ENCODE measurements at regions not wholly inside any gene's neighbourhood (a gene's known extent, or its start where the extent isn't known, plus 50 kb on each side); places are given as distances from the start of the nearest gene placed in this dataset.

DNA sequence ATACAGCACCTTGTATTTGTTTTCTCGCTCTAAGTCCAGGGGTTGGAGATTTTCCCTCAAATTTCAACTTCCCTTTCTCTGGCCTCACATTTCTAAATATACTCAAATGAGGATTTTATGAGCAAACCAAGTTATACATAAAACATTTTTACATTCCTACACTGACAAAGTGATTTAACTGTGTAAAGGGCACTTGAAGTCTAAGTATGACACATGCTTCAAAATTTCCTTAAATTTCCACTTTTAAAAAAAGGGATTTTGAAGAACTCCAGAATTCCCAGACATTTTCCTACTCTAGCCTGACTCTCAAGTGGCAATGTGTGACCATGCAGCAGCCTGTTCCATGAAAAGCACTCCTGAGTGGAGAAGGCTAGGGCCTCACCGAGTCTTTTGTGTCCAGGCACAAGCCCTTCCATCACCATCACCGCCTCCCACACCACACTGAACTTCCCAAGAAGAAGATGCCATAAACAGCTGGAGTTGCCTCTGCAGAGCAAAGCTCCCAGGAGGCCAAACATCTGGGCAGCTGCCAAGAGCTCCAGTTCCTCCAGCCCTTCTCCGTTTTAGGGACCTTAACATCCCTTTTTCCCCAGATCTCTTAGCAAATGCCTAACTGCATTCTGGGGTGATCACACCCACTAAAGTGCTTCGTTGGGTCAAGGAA, 68.9 kb downstream of the NCR2 start:
- no peak for DNase-seq (ENCODE audit: low read depth)
- TF ChIP-seq, protein P1, sequence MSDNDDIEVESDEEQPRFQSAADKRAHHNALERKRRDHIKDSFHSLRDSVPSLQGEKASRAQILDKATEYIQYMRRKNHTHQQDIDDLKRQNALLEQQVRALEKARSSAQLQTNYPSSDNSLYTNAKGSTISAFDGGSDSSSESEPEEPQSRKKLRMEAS (IDR thresholded peaks at IDR 0.05; ENCODE audit: low read depth, low read length) = no peak
- TF ChIP-seq POLR2A (IDR thresholded peaks at IDR 0.05; ENCODE audit: extremely low read depth, insufficient read length) (no peak), MYC (IDR thresholded peaks at IDR 0.05; ENCODE audit: low read depth, low read length) (no peak)
- TF ChIP-seq, protein P2, sequence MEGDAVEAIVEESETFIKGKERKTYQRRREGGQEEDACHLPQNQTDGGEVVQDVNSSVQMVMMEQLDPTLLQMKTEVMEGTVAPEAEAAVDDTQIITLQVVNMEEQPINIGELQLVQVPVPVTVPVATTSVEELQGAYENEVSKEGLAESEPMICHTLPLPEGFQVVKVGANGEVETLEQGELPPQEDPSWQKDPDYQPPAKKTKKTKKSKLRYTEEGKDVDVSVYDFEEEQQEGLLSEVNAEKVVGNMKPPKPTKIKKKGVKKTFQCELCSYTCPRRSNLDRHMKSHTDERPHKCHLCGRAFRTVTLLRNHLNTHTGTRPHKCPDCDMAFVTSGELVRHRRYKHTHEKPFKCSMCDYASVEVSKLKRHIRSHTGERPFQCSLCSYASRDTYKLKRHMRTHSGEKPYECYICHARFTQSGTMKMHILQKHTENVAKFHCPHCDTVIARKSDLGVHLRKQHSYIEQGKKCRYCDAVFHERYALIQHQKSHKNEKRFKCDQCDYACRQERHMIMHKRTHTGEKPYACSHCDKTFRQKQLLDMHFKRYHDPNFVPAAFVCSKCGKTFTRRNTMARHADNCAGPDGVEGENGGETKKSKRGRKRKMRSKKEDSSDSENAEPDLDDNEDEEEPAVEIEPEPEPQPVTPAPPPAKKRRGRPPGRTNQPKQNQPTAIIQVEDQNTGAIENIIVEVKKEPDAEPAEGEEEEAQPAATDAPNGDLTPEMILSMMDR (IDR thresholded peaks at IDR 0.05; ENCODE audit: low read depth, low read length) = no peak
- H3K4me3 ChIP-seq (ENCODE audit: low read depth, low read length) = no peak overlapping the region

DNA sequence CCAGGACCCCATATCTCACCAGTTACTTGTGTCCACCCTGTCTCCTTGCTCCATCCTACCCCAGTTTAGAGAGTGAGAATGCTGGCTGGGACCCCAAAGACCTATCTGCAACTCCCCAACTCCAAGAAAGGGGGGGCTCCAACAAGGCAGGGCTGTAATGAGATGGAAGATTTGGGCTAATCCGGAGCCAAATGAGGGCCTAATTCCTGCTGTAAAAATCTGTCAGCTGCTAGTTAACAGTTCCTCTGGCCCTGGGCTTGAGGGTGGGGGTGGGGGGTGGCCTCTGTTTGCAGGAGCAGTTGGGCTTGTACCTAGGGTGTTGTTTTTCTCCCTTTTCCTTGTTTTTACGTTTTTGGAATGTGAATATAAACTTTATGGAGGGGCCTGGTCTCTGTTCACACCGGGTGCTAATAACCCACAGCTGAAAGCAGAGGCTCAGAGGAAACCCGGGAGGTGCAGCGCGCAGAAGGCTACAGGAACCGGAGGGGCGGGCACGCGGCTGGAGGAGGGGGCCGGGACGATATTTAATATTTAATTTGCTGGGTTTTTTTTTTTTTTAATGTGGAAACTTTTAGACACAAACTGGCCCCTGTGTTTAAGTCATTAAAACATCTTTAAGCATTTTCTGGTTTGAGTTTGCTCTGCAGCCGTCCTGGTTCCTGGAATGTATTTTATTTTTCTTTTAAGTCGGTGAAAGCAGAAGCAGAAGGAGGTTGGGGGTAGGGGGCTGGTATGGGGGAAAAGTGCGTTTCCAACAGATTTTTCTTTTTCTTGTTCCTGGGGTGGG, 70.7 kb downstream of the NCR2 start:
- TF ChIP-seq POLR2A (IDR thresholded peaks at IDR 0.05; ENCODE audit: extremely low read depth, insufficient read length) (no peak), MYC (IDR thresholded peaks at IDR 0.05; ENCODE audit: low read depth, low read length) (no peak)
- TF ChIP-seq, protein P1 (IDR thresholded peaks at IDR 0.05; ENCODE audit: low read depth, low read length) = no peak
- TF ChIP-seq, protein P2 (IDR thresholded peaks at IDR 0.05; ENCODE audit: low read depth, low read length) = no peak
- no peak overlapping the region for H3K4me3 ChIP-seq (ENCODE audit: low read depth, low read length)
- no peak for DNase-seq (ENCODE audit: low read depth)

DNA sequence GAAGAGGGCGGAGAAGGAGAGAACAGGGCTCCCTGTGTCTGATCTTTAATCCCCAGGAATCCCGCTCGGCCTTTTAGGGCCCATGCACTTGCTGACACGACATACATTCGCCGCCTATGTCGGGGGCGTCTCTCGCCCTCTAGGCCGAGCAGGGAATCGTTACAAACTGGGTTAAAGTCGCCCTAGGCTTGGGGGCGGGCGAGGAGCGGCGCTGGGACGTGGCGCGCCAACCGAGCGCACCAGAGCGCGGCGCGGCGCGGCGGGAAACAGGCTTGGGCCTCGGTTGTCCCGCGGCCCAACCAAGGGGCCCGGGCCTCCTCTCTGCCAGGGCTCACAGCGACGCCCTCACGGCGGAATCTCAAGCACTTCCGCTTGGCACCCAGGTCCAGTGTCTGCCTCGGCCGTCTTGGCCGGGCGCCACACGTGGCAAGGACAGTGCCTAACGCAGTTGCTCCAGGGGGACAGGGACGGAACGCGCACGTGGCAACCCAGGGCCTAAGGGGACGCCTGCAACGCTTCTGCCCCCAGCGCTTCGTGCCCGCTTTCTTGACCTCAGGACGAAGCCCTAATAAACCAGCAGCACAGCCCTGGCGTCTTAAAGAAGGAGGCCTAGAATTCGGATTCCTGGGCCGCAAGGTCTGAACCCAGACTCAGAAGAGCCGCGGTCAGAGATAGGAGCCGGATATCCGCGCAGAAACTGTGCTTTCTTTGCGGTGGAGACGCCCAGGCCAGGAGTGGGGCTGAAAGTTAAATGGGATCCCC, 71.5 kb downstream of the NCR2 start:
- TF ChIP-seq POLR2A (IDR thresholded peaks at IDR 0.05; ENCODE audit: extremely low read depth, insufficient read length) (no peak), MYC (IDR thresholded peaks at IDR 0.05; ENCODE audit: low read depth, low read length) (no peak)
- TF ChIP-seq, protein P1 (IDR thresholded peaks at IDR 0.05; ENCODE audit: low read depth, low read length) = no peak
- TF ChIP-seq, protein P2 (IDR thresholded peaks at IDR 0.05; ENCODE audit: low read depth, low read length) = no peak
- no peak for DNase-seq (ENCODE audit: low read depth)
- no peak overlapping the region for H3K4me3 ChIP-seq (ENCODE audit: low read depth, low read length)

DNA sequence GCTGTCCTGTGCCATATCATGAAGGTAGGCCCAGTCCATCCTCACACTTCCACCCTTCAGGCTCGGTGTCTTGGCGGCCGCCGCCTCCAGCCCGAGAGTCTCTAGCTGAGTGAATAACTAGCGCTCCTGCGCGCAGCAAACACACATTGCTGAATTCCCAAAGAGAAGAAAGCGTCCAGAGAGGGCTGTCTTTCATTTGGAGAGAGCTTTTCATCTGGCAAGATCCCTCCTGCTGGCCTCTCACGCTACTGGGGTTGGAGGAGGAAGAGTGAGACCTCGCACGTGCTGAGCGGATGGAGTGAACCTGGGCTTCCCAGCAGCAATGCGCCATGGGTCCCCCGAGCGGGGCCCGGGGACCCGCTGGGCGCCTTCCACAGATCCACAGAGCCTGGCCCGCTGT, 73.2 kb downstream of the NCR2 start:
- TF ChIP-seq, protein P1 (IDR thresholded peaks at IDR 0.05; ENCODE audit: low read depth, low read length) = no peak
- no peak for TF ChIP-seq POLR2A (IDR thresholded peaks at IDR 0.05; ENCODE audit: extremely low read depth, insufficient read length)
- TF ChIP-seq, protein P2 (IDR thresholded peaks at IDR 0.05; ENCODE audit: low read depth, low read length) = no peak
- no peak for TF ChIP-seq MYC (IDR thresholded peaks at IDR 0.05; ENCODE audit: low read depth, low read length)
- no peak overlapping the region for H3K4me3 ChIP-seq (ENCODE audit: low read depth, low read length)
- DNase-seq (ENCODE audit: low read depth) = no peak

DNA sequence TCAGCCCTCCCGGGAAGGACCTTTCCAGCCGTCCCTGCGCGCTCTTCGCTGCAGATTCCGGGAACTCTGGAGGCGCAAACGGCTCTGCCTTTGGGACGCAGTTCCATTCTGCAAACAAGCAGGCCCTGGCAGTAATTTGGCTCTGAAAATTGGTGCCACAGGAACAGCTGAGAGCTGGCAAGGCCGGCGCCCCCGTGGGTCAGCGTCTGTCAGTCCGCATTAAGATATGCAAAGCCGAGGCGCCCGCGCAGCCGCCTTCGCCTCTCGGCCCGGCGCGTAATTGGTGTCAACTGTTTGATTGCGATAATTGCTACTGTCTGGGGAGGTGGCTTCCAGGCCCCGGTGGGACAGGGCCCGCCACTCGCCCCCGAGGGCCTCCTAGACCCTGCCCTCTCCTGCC, 73.6 kb downstream of the NCR2 start:
- no peak for DNase-seq (ENCODE audit: low read depth)
- TF ChIP-seq POLR2A (IDR thresholded peaks at IDR 0.05; ENCODE audit: extremely low read depth, insufficient read length) (no peak), MYC (IDR thresholded peaks at IDR 0.05; ENCODE audit: low read depth, low read length) (no peak)
- TF ChIP-seq, protein P1 (IDR thresholded peaks at IDR 0.05; ENCODE audit: low read depth, low read length) = no peak
- TF ChIP-seq, protein P2 (IDR thresholded peaks at IDR 0.05; ENCODE audit: low read depth, low read length) = no peak
- H3K4me3 ChIP-seq (ENCODE audit: low read depth, low read length) = no peak overlapping the region

Measured in NB4 (cell line).